ENCODE measurements at regions not wholly inside any gene's neighbourhood (a gene's known extent, or its start where the extent isn't known, plus 50 kb on each side); places are given as distances from the start of the nearest gene placed in this dataset.

- ChIA-PET CTCF (ENCODE audit: low intra/inter-chr PET ratio) (no interaction called here), POLR2A (no interaction called here)
- Histone ChIP-seq H3K79me2 (ENCODE audit: control insufficient read depth, insufficient read depth, low read length) (no peaks in the 10 kb centered on the region), H3K4me2 (ENCODE audit: insufficient read depth, low read length) (no peak overlapping the region), H2AFZ (ENCODE audit: low read depth, low read length) (no peak overlapping the region), H3K4me3 (no peak overlapping the region), H3K36me3 (ENCODE audit: control insufficient read depth, insufficient read depth, low read length) (no peaks in the 10 kb centered on the region), H3K27ac (ENCODE audit: extremely low read depth, low read depth, low read length) (no peak overlapping the region), H4K20me1 (replicated peaks; ENCODE audit: control insufficient read depth, insufficient read depth, low read length) (no peaks in the 10 kb centered on the region), H3K4me1 (replicated peaks in 1 of 2; ENCODE audit: control insufficient read depth in 2 of 2, insufficient read depth in 2 of 2, low read length in 2 of 2) (no peaks in the 10 kb centered on the region), H3K9ac (ENCODE audit: insufficient read depth in 1 of 2, low read depth in 2 of 2, low read length in 2 of 2) (no peak overlapping the region), H3K9me3 (replicated peaks; ENCODE audit: control insufficient read depth, insufficient read depth, low read depth, low read length) (no peaks in the 10 kb centered on the region), H3K9me1 (ENCODE audit: control insufficient read depth, insufficient read depth, low read length) (no peaks in the 10 kb centered on the region), H3K27me3 (ENCODE audit: control insufficient read depth in 2 of 2, insufficient read depth in 2 of 2, low read length in 2 of 2) (no peaks in the 10 kb centered on the region)
- in situ Hi-C loops (cut with MboI) = no loop called here
- ATAC-seq (no peak), DNase-seq (ENCODE audit: extremely low read depth in 1 of 4, low spot score in 3 of 4) (no peak), FAIRE-seq (no peak)
- no TSS peak for BruUV-seq (replicated peaks)
- intact Hi-C loops (cut with micrococcal nuclease) = no loop called here
- TF ChIP-seq, protein P1, sequence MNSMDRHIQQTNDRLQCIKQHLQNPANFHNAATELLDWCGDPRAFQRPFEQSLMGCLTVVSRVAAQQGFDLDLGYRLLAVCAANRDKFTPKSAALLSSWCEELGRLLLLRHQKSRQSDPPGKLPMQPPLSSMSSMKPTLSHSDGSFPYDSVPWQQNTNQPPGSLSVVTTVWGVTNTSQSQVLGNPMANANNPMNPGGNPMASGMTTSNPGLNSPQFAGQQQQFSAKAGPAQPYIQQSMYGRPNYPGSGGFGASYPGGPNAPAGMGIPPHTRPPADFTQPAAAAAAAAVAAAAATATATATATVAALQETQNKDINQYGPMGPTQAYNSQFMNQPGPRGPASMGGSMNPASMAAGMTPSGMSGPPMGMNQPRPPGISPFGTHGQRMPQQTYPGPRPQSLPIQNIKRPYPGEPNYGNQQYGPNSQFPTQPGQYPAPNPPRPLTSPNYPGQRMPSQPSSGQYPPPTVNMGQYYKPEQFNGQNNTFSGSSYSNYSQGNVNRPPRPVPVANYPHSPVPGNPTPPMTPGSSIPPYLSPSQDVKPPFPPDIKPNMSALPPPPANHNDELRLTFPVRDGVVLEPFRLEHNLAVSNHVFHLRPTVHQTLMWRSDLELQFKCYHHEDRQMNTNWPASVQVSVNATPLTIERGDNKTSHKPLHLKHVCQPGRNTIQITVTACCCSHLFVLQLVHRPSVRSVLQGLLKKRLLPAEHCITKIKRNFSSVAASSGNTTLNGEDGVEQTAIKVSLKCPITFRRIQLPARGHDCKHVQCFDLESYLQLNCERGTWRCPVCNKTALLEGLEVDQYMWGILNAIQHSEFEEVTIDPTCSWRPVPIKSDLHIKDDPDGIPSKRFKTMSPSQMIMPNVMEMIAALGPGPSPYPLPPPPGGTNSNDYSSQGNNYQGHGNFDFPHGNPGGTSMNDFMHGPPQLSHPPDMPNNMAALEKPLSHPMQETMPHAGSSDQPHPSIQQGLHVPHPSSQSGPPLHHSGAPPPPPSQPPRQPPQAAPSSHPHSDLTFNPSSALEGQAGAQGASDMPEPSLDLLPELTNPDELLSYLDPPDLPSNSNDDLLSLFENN (IDR thresholded peaks at IDR 0.05; ENCODE audit: low read depth in 2 of 2, low read length in 2 of 2) = no peak
- TF ChIP-seq TRIM28 (IDR thresholded peaks at IDR 0.05) = no peak
- TF ChIP-seq, protein P2, sequence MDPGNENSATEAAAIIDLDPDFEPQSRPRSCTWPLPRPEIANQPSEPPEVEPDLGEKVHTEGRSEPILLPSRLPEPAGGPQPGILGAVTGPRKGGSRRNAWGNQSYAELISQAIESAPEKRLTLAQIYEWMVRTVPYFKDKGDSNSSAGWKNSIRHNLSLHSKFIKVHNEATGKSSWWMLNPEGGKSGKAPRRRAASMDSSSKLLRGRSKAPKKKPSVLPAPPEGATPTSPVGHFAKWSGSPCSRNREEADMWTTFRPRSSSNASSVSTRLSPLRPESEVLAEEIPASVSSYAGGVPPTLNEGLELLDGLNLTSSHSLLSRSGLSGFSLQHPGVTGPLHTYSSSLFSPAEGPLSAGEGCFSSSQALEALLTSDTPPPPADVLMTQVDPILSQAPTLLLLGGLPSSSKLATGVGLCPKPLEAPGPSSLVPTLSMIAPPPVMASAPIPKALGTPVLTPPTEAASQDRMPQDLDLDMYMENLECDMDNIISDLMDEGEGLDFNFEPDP (CRISPR knock-in tag; IDR thresholded peaks at IDR 0.05) = no peak
- TF ChIP-seq ZNF699 (CRISPR knock-in tag; IDR thresholded peaks at IDR 0.05; ENCODE audit: insufficient replicate concordance) = no peak
Observed at GRCh38 chr11:50178737-50179136, 146.1 kb downstream of the OR4C45 start.
